Epidermal melanocyte (primary cell): ENCODE measurements at regions not wholly inside any gene's neighbourhood (a gene's known extent, or its start where the extent isn't known, plus 50 kb on each side); places are given as distances from the start of the nearest gene placed in this dataset.

Experiments used
- DNase-seq: peaks from one replicate; pipeline ENCODE4 v3.0.0; 2011; ENCODE audit warnings: low spot score; ENCODE audit not compliant: insufficient read length

DNA sequence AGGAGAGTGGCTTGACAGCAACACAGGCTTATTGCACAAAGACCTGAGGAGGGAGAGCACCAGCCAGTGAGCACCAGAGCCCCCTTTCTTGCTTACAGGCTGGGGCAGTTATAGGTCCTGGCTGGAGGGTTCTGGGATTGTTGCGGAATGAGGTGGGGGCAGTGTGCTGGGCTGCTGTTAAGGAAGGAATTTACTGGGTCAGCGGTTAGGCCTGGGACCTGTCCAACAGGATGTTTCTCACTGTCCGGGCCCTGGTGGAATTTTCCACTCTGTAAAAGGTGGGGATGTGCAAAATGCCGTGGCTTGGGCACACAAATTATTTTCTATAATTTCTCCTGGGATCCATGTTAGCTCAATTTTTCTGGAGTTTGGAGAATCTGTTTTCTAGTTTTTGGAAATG, 757.3 kb downstream of the TYW1 start:
- no peak for DNase-seq

DNA sequence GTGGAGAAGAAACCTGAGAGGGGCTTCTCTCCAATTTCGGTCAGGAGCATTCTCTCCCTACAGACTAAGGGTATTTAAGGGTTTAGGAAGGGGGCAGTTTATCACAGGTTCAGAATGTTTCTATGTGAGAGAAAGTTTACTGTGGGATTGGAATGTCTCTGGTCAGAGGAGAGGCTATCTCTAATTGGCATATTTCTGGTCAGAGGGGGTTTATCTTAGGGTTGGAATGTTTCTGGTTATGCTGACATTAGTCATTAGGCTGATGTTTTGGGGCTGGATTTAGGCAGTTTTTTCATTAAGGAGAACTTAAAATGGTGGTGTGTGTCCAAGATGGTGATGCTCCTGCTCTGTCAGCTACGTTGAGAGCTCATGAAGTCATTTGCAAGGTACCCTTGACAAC, 758.0 kb downstream of the TYW1 start:
- no peak for DNase-seq

DNA sequence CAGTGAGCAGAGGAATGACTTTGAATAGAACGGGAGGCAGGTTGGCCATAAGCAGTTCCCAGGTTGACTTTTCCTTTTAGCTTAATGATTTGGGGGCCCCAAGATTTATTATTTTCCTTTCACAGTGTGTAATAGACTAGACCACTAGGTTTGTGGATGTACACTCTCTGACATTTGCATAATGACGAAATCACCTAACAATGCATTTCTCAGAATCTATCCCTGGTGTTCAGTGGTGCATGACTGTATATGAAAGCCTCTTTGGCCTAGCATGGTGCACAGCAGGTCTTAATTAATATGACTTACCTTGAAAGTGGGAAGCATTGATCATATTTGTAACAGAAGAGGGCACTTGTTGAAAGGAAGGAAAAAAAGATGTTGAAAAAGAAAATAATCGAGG, 761.9 kb downstream of the TYW1 start:
- DNase-seq, result no peak

GRCh38 chr7:67760971-67761370, 764.3 kb downstream of the TYW1 start:
- no peak for DNase-seq

DNA sequence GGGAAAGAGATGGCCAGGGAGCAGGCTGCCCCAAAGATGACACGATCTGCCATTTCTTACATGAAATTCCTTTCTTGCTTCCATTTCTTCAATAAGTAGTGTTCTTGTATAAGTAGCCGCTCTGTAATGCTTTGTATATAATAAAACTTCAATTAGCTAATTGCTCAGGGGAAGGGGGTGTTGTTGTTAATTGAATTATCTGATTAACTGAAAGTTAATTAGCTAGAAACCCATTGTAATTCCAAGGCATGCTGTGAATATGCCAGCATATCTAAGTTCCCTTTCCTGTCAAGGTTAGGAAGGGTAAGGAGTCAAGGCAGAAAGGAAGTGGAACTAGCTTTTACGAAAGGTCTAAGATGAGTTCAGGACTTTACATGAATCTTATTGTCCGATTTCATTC, 765.9 kb downstream of the TYW1 start:
- DNase-seq, result no peak

DNA sequence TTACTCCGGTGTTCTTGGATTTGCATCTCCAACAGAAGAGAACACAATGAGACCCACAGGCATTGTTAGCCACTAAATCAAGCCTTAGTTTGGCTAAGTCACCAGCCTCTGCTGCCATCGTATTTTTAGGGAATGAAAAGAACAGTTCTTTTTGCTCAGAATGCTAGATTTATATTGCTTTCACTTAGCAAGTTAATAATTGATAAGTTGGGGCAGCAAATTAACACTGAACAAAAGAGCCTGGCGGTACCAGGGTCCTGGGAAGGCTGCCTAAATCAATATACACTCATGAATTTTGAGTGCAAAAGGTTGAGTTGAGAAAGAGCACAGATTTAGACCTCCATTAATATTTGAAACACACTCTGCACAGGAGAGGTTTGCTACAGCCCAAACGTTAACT, 767.7 kb downstream of the TYW1 start:
- DNase-seq, result no peak

DNA sequence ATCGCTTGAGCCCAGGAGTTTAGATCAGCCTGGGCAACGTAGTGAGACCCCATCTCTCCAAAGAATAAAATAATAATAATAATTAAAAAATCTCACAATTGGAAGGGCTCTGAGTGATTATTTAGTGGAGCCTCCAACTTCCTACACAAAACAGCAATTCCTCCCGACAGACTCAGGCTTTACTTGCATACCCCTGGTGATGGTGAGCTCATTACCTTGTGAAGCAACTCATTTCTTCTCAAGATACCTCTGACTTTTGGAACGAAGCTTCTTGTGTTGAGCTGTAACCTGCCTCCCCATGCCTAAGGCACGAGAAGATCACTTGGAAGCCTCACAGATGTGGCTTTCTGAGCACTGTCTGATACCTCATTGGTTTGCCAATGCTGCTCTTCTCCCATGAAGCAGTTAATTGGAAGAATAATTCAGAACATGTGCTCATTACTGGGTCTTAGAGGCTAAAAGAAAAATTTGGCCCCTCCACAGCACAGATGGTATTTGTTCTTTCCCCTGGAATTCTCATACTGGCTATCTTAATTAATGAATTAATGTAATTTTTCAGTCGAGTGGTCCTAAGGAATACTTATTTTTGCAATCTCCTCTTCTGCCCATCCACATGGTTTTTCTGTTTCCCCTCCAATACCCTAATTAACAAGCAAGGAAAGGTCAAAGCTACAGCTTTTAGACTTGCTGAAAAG, 769.0 kb downstream of the TYW1 start:
- no peak for DNase-seq

- DNase-seq, result no peak
Observed at GRCh38 chr7:67766906-67767410, 770.3 kb downstream of the TYW1 start.

- DNase-seq, result no peak
Observed at GRCh38 chr7:67771846-67772605, 775.4 kb downstream of the TYW1 start.

GRCh38 chr7:67773081-67773480, 776.4 kb downstream of the TYW1 start:
- no peak for DNase-seq

DNA sequence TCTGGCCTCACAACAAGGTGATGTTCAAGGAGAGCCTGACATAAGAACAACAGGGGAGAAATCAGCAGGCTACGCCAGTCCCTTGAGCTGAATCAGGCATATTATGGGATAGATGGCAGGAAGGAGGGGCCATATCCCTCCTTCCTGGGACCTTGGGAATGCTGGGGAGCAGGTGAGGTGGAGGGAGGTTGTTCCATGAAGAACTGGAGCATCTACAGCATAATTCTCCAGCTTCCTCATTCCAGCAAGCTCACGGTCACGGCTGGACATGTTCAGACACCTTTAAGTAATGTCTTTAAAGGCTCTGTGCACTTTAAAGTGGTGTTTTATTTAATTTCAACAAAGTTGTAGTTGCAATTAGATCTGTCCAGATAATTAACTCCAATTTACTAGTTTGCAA, 780.5 kb downstream of the TYW1 start:
- no peak for DNase-seq

DNA sequence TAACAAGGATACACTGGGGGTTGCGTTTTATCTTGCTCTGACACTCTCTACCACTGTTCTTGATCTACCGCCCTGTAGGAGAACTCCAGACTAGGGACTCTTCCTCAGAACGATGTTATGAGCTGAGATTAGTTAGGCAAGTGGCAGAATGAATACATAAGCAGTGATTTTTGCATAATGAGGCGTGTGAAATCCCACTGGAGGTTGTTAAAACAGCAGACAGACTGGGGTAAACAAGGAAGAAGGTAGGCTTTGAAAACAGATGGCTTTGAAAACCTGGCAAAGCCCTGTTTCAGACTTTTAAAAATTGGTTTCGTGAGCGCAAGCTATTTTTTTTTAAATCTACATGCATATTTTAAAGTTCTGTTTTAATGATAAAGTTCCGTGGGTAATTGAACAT, 785.2 kb downstream of the TYW1 start:
- DNase-seq, result no peak

- no peak for DNase-seq
Observed at GRCh38 chr7:67786021-67786420, 789.4 kb downstream of the TYW1 start.

DNA sequence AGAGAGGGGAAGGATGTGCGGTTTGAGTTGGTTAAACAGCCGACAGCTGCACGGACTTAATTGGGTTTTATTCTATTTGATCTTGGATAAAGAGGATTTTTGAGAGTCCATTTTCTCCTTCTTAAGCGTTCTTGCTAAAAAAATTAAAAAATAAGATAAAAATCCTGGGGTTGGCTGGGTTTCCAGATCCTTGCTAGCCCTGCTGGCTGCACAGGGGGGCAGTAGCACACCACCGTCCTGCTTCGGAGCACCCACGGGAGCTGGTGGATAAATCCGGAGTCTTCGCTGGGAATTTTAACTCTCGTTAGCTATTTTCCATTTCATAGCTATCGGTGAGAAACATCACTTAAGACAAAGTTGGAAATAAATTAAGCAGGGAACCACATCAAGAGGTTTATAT, 792.0 kb downstream of the TYW1 start:
- no peak for DNase-seq

DNA sequence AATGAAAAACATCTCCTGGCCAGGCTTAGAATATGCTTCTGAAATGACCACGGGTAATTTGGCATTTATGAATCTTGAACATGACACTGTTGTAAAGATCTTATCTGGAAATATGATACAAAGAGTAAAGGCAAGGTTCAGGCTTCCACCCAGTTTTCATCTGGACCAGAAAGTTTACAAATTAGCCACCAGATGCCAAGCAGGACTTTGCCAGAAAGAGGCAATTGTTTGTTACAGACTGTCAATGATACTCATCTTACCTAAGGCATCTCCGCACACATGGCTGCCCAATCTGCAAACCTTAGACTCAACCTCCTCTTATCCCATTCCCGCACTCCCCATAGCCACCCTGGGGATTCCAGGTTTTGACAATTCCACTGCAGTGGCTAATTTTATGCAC, 795.3 kb downstream of the TYW1 start:
- no peak for DNase-seq

DNA sequence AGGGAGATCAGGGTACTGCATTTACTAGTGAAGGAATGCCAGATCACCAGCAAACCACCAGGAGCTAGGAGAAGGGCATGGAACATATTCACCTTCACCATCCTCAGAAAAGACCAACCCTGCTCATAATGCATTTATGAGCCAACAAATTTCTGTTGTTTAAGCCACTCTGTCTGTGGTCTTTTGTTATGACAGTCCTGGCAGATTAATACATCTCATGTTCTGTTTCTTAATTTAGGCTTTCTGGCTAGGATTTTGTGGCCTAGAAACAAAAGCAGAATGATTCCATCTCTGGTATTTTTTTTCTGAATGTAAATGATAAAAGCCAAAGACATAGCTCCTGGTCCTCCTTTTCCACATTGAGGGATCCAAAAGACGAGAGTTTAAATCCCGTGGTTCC, 797.9 kb downstream of the TYW1 start:
- no peak for DNase-seq

DNA sequence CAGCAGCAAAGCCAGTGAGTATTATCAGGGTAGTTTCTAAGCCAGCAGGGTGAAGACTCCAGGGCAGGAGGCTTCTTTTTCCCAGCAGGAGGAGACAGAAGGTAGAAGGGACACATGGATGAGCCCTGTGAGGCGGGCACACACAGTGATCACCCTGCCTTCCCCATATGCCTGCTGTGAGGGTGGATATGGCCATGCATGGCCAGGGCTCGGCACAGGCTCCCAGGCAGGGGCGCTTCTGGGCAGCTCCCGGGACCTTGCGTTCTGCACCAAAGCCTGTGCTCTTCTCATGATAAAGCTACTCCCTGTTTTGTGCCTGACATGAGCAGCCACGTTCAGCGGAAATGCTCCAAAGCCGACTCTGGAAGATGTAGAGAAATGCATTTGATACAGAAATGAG, 807.2 kb downstream of the TYW1 start:
- no peak for DNase-seq

DNA sequence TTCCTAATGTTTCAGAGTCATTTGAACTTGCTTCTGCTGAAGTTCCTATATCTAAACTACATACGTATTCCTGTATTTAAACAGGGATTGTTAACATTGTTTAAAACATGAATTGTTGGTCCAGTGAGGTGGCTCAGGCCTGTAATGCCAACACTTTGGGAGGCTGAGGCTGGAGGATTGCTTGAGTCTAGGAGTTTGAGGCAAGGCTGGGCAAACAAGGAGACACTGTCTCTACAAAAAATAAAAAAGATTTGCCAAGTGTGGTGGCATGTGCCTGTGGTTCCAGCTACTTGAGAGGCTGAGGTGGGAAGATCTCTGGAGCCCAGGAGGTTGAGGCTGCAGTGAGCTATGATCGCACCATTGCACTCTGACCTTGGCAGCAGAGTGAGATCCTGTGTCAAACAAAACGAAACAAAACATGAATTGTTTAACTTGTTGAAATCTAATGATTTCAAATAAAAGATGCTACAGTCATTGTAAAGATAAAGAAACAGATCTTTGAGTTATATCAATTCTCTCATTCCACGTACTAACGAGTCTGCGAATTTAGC, 809.4 kb downstream of the TYW1 start:
- no peak for DNase-seq

DNA sequence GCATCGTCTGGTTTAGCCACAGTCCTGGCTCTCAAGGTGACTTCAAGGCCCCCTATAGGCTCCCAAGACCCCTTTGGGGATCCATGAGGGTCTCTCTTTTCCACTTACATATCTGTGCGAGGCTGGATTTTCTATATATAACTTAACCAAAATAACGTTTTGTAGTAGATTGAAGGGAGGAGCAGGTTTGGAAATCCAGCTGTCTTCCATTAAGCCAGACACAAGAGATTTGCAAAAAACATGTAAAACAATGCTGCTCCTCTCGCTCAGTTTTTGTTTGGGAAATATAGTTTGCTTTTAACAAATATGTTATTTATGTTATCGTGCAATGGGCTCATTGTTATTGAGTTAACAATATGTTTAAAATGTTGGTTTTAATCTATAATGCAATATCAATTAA, 811.2 kb downstream of the TYW1 start:
- DNase-seq, result no peak

DNA sequence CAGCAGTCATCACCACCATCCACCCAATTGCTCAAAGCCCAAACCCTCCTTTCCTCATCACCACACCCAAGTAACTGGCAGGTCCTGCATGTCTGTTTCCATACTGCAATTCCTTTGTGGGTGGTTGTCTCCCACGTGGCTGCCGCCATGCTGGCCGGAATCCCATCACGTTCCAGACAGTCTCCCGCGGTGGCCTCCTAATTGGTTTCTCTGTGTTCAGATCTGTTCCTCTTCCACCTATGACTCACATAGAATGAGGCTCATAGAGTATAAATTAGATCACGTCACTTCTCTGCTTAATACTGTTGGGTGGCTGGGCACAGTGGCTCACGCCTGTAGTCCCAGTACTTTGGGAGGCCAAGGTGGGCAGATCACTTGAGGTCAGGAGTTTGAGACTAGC, 813.0 kb downstream of the TYW1 start:
- no peak for DNase-seq

- DNase-seq, result no peak
Observed at GRCh38 chr7:67813621-67814292, 817.1 kb downstream of the TYW1 start.

- no peak for DNase-seq
Observed at GRCh38 chr7:67817481-67817880, 820.8 kb downstream of the TYW1 start.
